Loucy (cell line): ENCODE measurements at regions not wholly inside any gene's neighbourhood (a gene's known extent, or its start where the extent isn't known, plus 50 kb on each side); places are given as distances from the start of the nearest gene placed in this dataset.
A peak's percentile ranks its signal among the peaks of the same experiment; 100 is the strongest.

Experiments
- H2AFZ ChIP-seq: fragments of 200-600 bp; sonication (generic); 2 replicates; pipeline ENCODE4 v1.6.0; 2016; ENCODE audit warnings: antibody characterized with exemption, mild to moderate bottlenecking, low read length, moderate library complexity
- H3F3A ChIP-seq: fragments of 200-600 bp; 2 replicates; pipeline ENCODE4 v1.6.0; 2016; ENCODE audit warnings: antibody characterized with exemption, low read depth, mild to moderate bottlenecking
- H3K27me3 ChIP-seq: fragments of 200-600 bp; sonication (generic); 2 replicates; pipeline ENCODE4 v1.6.1; 2014; ENCODE audit warnings: low read length, mild to moderate bottlenecking; ENCODE audit not compliant: insufficient read depth, poor library complexity, severe bottlenecking
- H3K36me3 ChIP-seq: fragments of 200-600 bp; sonication (generic); 2 replicates; pipeline ENCODE4 v1.6.1; 2016; ENCODE audit warnings: low read length; ENCODE audit not compliant: insufficient read depth
- H3K4me1 ChIP-seq: fragments of 200-600 bp; sonication (generic); 2 replicates; pipeline ENCODE4 v1.5.1; 2014; ENCODE audit warnings: low read length, mild to moderate bottlenecking; ENCODE audit not compliant: insufficient read depth, poor library complexity, severe bottlenecking
- H3K4me2 ChIP-seq: fragments of 200-600 bp; sonication (generic); 2 replicates; pipeline ENCODE4 v1.6.0; 2014; ENCODE audit warnings: antibody characterized with exemption, low read length, low read depth, mild to moderate bottlenecking; ENCODE audit not compliant: poor library complexity, severe bottlenecking
- H3K4me3 ChIP-seq: fragments of 200-600 bp; sonication (generic); 2 replicates; pipeline ENCODE4 v1.5.1; 2014; ENCODE audit warnings: low read length, mild to moderate bottlenecking, mixed read lengths; ENCODE audit not compliant: poor library complexity, severe bottlenecking
- H3K79me2 ChIP-seq: fragments of 200-600 bp; sonication (generic); 2 replicates; pipeline ENCODE4 v1.6.1; 2014; ENCODE audit warnings: low read length; ENCODE audit not compliant: insufficient read depth
- H3K9ac ChIP-seq: fragments of 200-600 bp; sonication (generic); 2 replicates; pipeline ENCODE4 v1.6.0; 2014; ENCODE audit warnings: mild to moderate bottlenecking, low read depth, low read length, moderate library complexity; ENCODE audit not compliant: poor library complexity, severe bottlenecking
- H3K9me2 ChIP-seq: fragments of 200-600 bp; sonication (generic); replicated peaks from 2 replicates; pipeline ENCODE4 v1.6.1; 2016; ENCODE audit warnings: low read depth, low read length, mixed read lengths
- H3K9me3 ChIP-seq: fragments of 200-600 bp; sonication (generic); 2 replicates; pipeline ENCODE4 v1.6.1; 2014; ENCODE audit warnings: mild to moderate bottlenecking, antibody characterized with exemption, low read length, low read depth; ENCODE audit not compliant: insufficient read depth
- H4K20me1 ChIP-seq: fragments of 200-600 bp; sonication (generic); 2 replicates; pipeline ENCODE4 v1.6.0; 2014; ENCODE audit warnings: antibody characterized with exemption, low read length, mild to moderate bottlenecking; ENCODE audit not compliant: insufficient read depth, poor library complexity, severe bottlenecking
- EZH2phosphoT487 ChIP-seq: fragments of 200-600 bp; IDR thresholded peaks from 2 replicates; pipeline ENCODE4 v1.6.1; 2018; ENCODE audit warnings: antibody characterized with exemption, mild to moderate bottlenecking, moderate library complexity, borderline replicate concordance
- TF ChIP-seq, protein P1 (sequence below): fragments of 200-600 bp; sonication (generic); conservative IDR thresholded peaks from 2 replicates; pipeline ENCODE4 v1.5.1; 2014; ENCODE audit warnings: mild to moderate bottlenecking, antibody characterized with exemption, low read length

- H3K4me2 ChIP-seq, result peak overlapping the region; percentile 17
- H4K20me1 ChIP-seq, result no peaks in the 10 kb centered on the region
Observed at GRCh38 chr6:7047966-7048365, 59.8 kb upstream of the RREB1 start.

DNA sequence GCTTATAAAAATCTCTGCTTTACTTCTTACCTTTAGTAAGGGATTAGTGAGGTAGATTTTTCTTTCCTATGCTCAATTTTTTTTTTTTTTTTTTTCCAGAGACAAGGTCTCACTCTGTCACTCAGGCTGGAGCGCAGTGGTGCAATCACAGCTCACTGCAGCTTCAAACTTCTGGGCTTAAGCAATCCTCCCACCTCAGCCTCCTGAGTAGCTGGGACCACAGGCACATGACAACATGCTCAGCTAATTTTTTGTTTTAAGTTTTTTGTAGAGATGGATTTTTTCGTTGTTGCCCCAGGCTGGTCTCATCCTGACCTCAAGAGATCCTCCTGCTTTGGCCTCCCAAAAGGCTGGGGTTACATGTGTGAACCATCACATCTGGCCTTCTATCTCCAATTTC, 58.9 kb upstream of the RREB1 start:
- Histone ChIP-seq H3K4me1 (peaks cover 24% of the 10 kb centered on the region), H3F3A (no peaks in the 10 kb centered on the region; the same call in 1 of the 2 replicates), H3K27me3 (no peaks in the 10 kb centered on the region), H3K9me2 (no peaks in the 10 kb centered on the region), H2AFZ (no peak overlapping the region), H3K79me2 (no peaks in the 10 kb centered on the region), H3K9ac (no peak overlapping the region), H3K9me3 (no peaks in the 10 kb centered on the region), H3K36me3 (no peaks in the 10 kb centered on the region), H3K4me3 (no peak overlapping the region), H3K4me2 (no peak overlapping the region), H4K20me1 (no peaks in the 10 kb centered on the region)
- no peak for TF ChIP-seq EZH2phosphoT487
- TF ChIP-seq, protein P1, sequence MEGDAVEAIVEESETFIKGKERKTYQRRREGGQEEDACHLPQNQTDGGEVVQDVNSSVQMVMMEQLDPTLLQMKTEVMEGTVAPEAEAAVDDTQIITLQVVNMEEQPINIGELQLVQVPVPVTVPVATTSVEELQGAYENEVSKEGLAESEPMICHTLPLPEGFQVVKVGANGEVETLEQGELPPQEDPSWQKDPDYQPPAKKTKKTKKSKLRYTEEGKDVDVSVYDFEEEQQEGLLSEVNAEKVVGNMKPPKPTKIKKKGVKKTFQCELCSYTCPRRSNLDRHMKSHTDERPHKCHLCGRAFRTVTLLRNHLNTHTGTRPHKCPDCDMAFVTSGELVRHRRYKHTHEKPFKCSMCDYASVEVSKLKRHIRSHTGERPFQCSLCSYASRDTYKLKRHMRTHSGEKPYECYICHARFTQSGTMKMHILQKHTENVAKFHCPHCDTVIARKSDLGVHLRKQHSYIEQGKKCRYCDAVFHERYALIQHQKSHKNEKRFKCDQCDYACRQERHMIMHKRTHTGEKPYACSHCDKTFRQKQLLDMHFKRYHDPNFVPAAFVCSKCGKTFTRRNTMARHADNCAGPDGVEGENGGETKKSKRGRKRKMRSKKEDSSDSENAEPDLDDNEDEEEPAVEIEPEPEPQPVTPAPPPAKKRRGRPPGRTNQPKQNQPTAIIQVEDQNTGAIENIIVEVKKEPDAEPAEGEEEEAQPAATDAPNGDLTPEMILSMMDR, result no peak

More at GRCh38 chr6:7047966-7048365, 59.8 kb upstream of the RREB1 start:
- H3K27me3 ChIP-seq, result no peaks in the 10 kb centered on the region
- 0 out of 2 replicates have a peak overlapping the region, but pooled peaks have one; percentile 22 for H2AFZ ChIP-seq
- no peaks in the 10 kb centered on the region for H3K9me3 ChIP-seq
- no peak for TF ChIP-seq EZH2phosphoT487
- TF ChIP-seq, protein P1, result no peak
- H3K4me1 ChIP-seq, result peaks cover 25% of the 10 kb centered on the region
- no peaks in the 10 kb centered on the region for H3K79me2 ChIP-seq
- no peaks in the 10 kb centered on the region for H3K9me2 ChIP-seq
- no peaks in the 10 kb centered on the region; the same call in 1 of the 2 replicates for H3F3A ChIP-seq
- no peaks in the 10 kb centered on the region for H3K36me3 ChIP-seq
- H3K4me3 ChIP-seq, result no peak overlapping the region
- H3K9ac ChIP-seq, result no peak overlapping the region

DNA sequence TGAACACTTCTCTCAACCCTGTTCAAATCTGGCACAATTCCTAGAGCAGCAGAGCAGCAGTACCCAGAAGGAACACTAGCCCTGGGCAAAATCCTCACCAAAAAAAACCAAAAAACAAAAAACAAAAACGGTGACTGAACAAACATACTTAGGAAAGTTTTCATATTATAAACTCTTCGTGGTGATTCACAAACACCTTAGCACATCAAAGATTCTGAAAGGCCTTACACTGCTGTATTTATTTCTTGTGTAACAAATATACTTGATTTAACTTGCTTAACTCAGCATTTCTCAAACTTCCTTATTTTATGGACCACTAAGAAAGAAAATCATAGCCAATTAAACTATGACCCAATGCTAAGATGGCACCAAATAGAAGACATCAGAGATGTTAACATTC, 57.8 kb upstream of the RREB1 start:
- no peak for TF ChIP-seq EZH2phosphoT487
- TF ChIP-seq, protein P1, result no peak
- Histone ChIP-seq H3K36me3 (no peaks in the 10 kb centered on the region), H3K9ac (no peak overlapping the region), H3K9me3 (no peaks in the 10 kb centered on the region), H3F3A (no peaks in the 10 kb centered on the region; the same call in 1 of the 2 replicates), H2AFZ (no peak overlapping the region), H3K27me3 (no peaks in the 10 kb centered on the region), H3K4me3 (no peak overlapping the region), H3K4me1 (peaks cover 24% of the 10 kb centered on the region), H3K4me2 (no peak overlapping the region), H4K20me1 (no peaks in the 10 kb centered on the region), H3K9me2 (no peaks in the 10 kb centered on the region), H3K79me2 (no peaks in the 10 kb centered on the region)
